GM12891 (cell line): ENCODE measurements at regions not wholly inside any gene's neighbourhood (a gene's known extent, or its start where the extent isn't known, plus 50 kb on each side); places are given as distances from the start of the nearest gene placed in this dataset.

Source experiments
- POLR2A ChIP-seq: IDR thresholded peaks from 2 replicates; pipeline ENCODE4 v1.6.1; 2011; ENCODE audit warnings: low read depth, low read length, control low read depth
- POLR2AphosphoS5 ChIP-seq: IDR thresholded peaks from 2 replicates; pipeline ENCODE4 v1.6.1; 2011; ENCODE audit warnings: low read depth, low read length, control low read depth
- SPI1 ChIP-seq: IDR thresholded peaks from 2 replicates; pipeline ENCODE4 v1.6.1; 2011; ENCODE audit warnings: low read depth, low read length, control low read depth
- TAF1 ChIP-seq: IDR thresholded peaks from 2 replicates; pipeline ENCODE4 v1.6.1; 2011; ENCODE audit warnings: low read depth, low read length, control low read depth

DNA sequence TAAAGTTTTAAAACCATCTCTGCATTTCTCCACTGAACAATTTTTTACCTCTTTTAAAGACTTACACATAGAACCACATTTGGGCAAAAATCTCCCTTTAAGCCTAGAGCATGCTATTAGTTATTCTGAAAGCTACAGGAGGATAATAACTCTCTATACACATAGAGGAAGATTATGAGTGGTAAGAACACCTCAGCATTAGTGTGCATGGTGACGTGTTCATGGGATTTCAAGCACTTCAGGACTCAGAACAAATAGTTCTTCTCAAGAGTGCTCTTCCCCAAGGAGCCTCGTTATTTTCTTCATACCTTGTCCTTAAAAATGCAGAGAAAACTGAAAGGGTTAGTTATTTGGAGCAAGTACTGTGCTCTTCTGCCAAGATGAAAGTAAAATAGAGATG, 256.9 kb upstream of the TUSC1 start:
- TF ChIP-seq TAF1 (no peak), POLR2AphosphoS5 (no peak), POLR2A (no peak), SPI1 (no peak)
